ENCODE measurements at regions not wholly inside any gene's neighbourhood (a gene's known extent, or its start where the extent isn't known, plus 50 kb on each side); places are given as distances from the start of the nearest gene placed in this dataset.

GRCh38 chr7:119916501-119916900, 356.5 kb upstream of the KCND2 start:
- no peaks in the 10 kb centered on the region for H3K4me1 ChIP-seq (ENCODE audit: control insufficient read depth, insufficient read depth, low read length)
- DNase-seq: no peak
- WGBS (ENCODE audit: insufficient coverage, low lambda C conversion rate): 100% methylated on average over 1 of the region's 1 CpG
- H3K4me3 ChIP-seq (ENCODE audit: low read length): no peak overlapping the region
- H3K27me3 ChIP-seq (ENCODE audit: control insufficient read depth, insufficient read depth, low read length): no peaks in the 10 kb centered on the region
- H3K27ac ChIP-seq (ENCODE audit: low read length): no peak overlapping the region
- no peaks in the 10 kb centered on the region for H3K36me3 ChIP-seq (ENCODE audit: control insufficient read depth, insufficient read depth, low read length)
- H3K9me3 ChIP-seq (ENCODE audit: control insufficient read depth, low read depth, low read length): no peaks in the 10 kb centered on the region

- Histone ChIP-seq H3K4me1 (ENCODE audit: control insufficient read depth, insufficient read depth, low read length) (no peaks in the 10 kb centered on the region), H3K36me3 (ENCODE audit: control insufficient read depth, insufficient read depth, low read length) (no peaks in the 10 kb centered on the region), H3K27ac (ENCODE audit: low read length) (no peak overlapping the region), H3K4me3 (ENCODE audit: low read length) (no peak overlapping the region), H3K27me3 (ENCODE audit: control insufficient read depth, insufficient read depth, low read length) (no peaks in the 10 kb centered on the region), H3K9me3 (ENCODE audit: control insufficient read depth, low read depth, low read length) (no peaks in the 10 kb centered on the region)
- WGBS (ENCODE audit: insufficient coverage, low lambda C conversion rate): 88% methylated on average over 1 of the region's 1 CpG
- no peak for DNase-seq
Measured at GRCh38 chr7:119918185-119918584, 354.8 kb upstream of the KCND2 start.

GRCh38 chr7:119919986-119920385, 353.0 kb upstream of the KCND2 start:
- Histone ChIP-seq H3K27ac (ENCODE audit: low read length) (no peak overlapping the region), H3K9me3 (ENCODE audit: control insufficient read depth, low read depth, low read length) (no peaks in the 10 kb centered on the region), H3K27me3 (ENCODE audit: control insufficient read depth, insufficient read depth, low read length) (no peaks in the 10 kb centered on the region), H3K4me1 (ENCODE audit: control insufficient read depth, insufficient read depth, low read length) (no peaks in the 10 kb centered on the region), H3K36me3 (ENCODE audit: control insufficient read depth, insufficient read depth, low read length) (no peaks in the 10 kb centered on the region), H3K4me3 (ENCODE audit: low read length) (no peak overlapping the region)
- no peak for DNase-seq

- H3K27me3 ChIP-seq (ENCODE audit: control insufficient read depth, insufficient read depth, low read length): no peaks in the 10 kb centered on the region
- H3K4me3 ChIP-seq (ENCODE audit: low read length): no peak overlapping the region
- no peak overlapping the region for H3K27ac ChIP-seq (ENCODE audit: low read length)
- no peaks in the 10 kb centered on the region for H3K36me3 ChIP-seq (ENCODE audit: control insufficient read depth, insufficient read depth, low read length)
- DNase-seq: no peak
- no peaks in the 10 kb centered on the region for H3K4me1 ChIP-seq (ENCODE audit: control insufficient read depth, insufficient read depth, low read length)
- WGBS (ENCODE audit: insufficient coverage, low lambda C conversion rate): 60% methylated on average over 1 of the region's 5 CpGs
- no peaks in the 10 kb centered on the region for H3K9me3 ChIP-seq (ENCODE audit: control insufficient read depth, low read depth, low read length)
Measured at GRCh38 chr7:119925581-119926289, 347.2 kb upstream of the KCND2 start.

- Histone ChIP-seq H3K4me1 (ENCODE audit: control insufficient read depth, insufficient read depth, low read length) (no peaks in the 10 kb centered on the region), H3K9me3 (ENCODE audit: control insufficient read depth, low read depth, low read length) (no peaks in the 10 kb centered on the region), H3K36me3 (ENCODE audit: control insufficient read depth, insufficient read depth, low read length) (no peaks in the 10 kb centered on the region), H3K27ac (ENCODE audit: low read length) (no peak overlapping the region), H3K4me3 (ENCODE audit: low read length) (no peak overlapping the region), H3K27me3 (ENCODE audit: control insufficient read depth, insufficient read depth, low read length) (no peaks in the 10 kb centered on the region)
- no peak for DNase-seq
- WGBS (ENCODE audit: insufficient coverage, low lambda C conversion rate): 86% methylated on average over 1 of the region's 3 CpGs
Measured at GRCh38 chr7:119929891-119930290, 343.1 kb upstream of the KCND2 start.

GRCh38 chr7:119931230-119931824, 341.6 kb upstream of the KCND2 start:
- DNase-seq: peak in 1 of 2 donors; percentile 17
- Histone ChIP-seq H3K9me3 (ENCODE audit: control insufficient read depth, low read depth, low read length) (no peaks in the 10 kb centered on the region), H3K4me3 (ENCODE audit: low read length) (no peak overlapping the region), H3K27ac (ENCODE audit: low read length) (no peak overlapping the region), H3K4me1 (ENCODE audit: control insufficient read depth, insufficient read depth, low read length) (no peaks in the 10 kb centered on the region), H3K27me3 (ENCODE audit: control insufficient read depth, insufficient read depth, low read length) (no peaks in the 10 kb centered on the region), H3K36me3 (ENCODE audit: control insufficient read depth, insufficient read depth, low read length) (no peaks in the 10 kb centered on the region)
- WGBS (ENCODE audit: insufficient coverage, low lambda C conversion rate): no CpG with 5 or more reads among the region's 1 CpG

- H3K36me3 ChIP-seq (ENCODE audit: control insufficient read depth, insufficient read depth, low read length): no peaks in the 10 kb centered on the region
- H3K27ac ChIP-seq (ENCODE audit: low read length): no peak overlapping the region
- DNase-seq: peak in 1 of 2 donors; percentile 2
- no peak overlapping the region for H3K4me3 ChIP-seq (ENCODE audit: low read length)
- no peaks in the 10 kb centered on the region for H3K4me1 ChIP-seq (ENCODE audit: control insufficient read depth, insufficient read depth, low read length)
- H3K9me3 ChIP-seq (ENCODE audit: control insufficient read depth, low read depth, low read length): no peaks in the 10 kb centered on the region
- 33% methylated on average over 4 of the region's 4 CpGs for WGBS (ENCODE audit: insufficient coverage, low lambda C conversion rate)
- H3K27me3 ChIP-seq (ENCODE audit: control insufficient read depth, insufficient read depth, low read length): no peaks in the 10 kb centered on the region
Measured at GRCh38 chr7:119935418-119936025, 337.5 kb upstream of the KCND2 start.

GRCh38 chr7:119936836-119937235, 336.1 kb upstream of the KCND2 start:
- Histone ChIP-seq H3K27me3 (ENCODE audit: control insufficient read depth, insufficient read depth, low read length) (no peaks in the 10 kb centered on the region), H3K9me3 (ENCODE audit: control insufficient read depth, low read depth, low read length) (no peaks in the 10 kb centered on the region), H3K27ac (ENCODE audit: low read length) (no peak overlapping the region), H3K4me3 (ENCODE audit: low read length) (no peak overlapping the region), H3K36me3 (ENCODE audit: control insufficient read depth, insufficient read depth, low read length) (no peaks in the 10 kb centered on the region), H3K4me1 (ENCODE audit: control insufficient read depth, insufficient read depth, low read length) (no peaks in the 10 kb centered on the region)
- WGBS (ENCODE audit: insufficient coverage, low lambda C conversion rate): 100% methylated on average over 1 of the region's 2 CpGs
- DNase-seq: no peak

- H3K27me3 ChIP-seq (ENCODE audit: control insufficient read depth, insufficient read depth, low read length): no peaks in the 10 kb centered on the region
- H3K4me1 ChIP-seq (ENCODE audit: control insufficient read depth, insufficient read depth, low read length): no peaks in the 10 kb centered on the region
- no peak overlapping the region for H3K27ac ChIP-seq (ENCODE audit: low read length)
- 86% methylated on average over 3 of the region's 3 CpGs for WGBS (ENCODE audit: insufficient coverage, low lambda C conversion rate)
- H3K9me3 ChIP-seq (ENCODE audit: control insufficient read depth, low read depth, low read length): no peaks in the 10 kb centered on the region
- no peaks in the 10 kb centered on the region for H3K36me3 ChIP-seq (ENCODE audit: control insufficient read depth, insufficient read depth, low read length)
- no peak for DNase-seq
- H3K4me3 ChIP-seq (ENCODE audit: low read length): no peak overlapping the region
Measured at GRCh38 chr7:119937745-119938144, 335.2 kb upstream of the KCND2 start.

GRCh38 chr7:119943942-119944600, 328.9 kb upstream of the KCND2 start:
- no peaks in the 10 kb centered on the region for H3K27me3 ChIP-seq (ENCODE audit: control insufficient read depth, insufficient read depth, low read length)

More at GRCh38 chr7:119943942-119944600, 328.9 kb upstream of the KCND2 start:
- no peak for DNase-seq
- no peaks in the 10 kb centered on the region for H3K36me3 ChIP-seq (ENCODE audit: control insufficient read depth, insufficient read depth, low read length)
- no peaks in the 10 kb centered on the region for H3K9me3 ChIP-seq (ENCODE audit: control insufficient read depth, low read depth, low read length)
- WGBS (ENCODE audit: insufficient coverage, low lambda C conversion rate): 87% methylated on average over 3 of the region's 5 CpGs
- H3K4me3 ChIP-seq (ENCODE audit: low read length): no peak overlapping the region
- H3K27ac ChIP-seq (ENCODE audit: low read length): no peak overlapping the region
- no peaks in the 10 kb centered on the region for H3K4me1 ChIP-seq (ENCODE audit: control insufficient read depth, insufficient read depth, low read length)

Measured in large intestine (tissue), 3 donors.